Keratinocyte (primary cell): ENCODE measurements at regions not wholly inside any gene's neighbourhood (a gene's known extent, or its start where the extent isn't known, plus 50 kb on each side); places are given as distances from the start of the nearest gene placed in this dataset.

Experiments
- DNase-seq: peaks from one replicate; pipeline ENCODE4 v3.0.0-alpha.2; 2011; ENCODE audit warnings: low read depth, missing footprints, low spot score
- FAIRE-seq: peaks from 2 replicates; lab custom pipeline; 2011; peaks lifted over from hg19 to GRCh38; lab: Jason Lieb, UNC
- H2AFZ ChIP-seq: 2 replicates; pipeline ENCODE4 v1.6.0; 2012; ENCODE audit warnings: low read length, control low read depth, inconsistent platforms; ENCODE audit not compliant: control insufficient read depth
- H3K27ac ChIP-seq: 2 replicates; pipeline ENCODE4 v1.5.1; 2011; ENCODE audit warnings: low read length; ENCODE audit not compliant: control insufficient read depth, insufficient read depth
- H3K27me3 ChIP-seq: 3 replicates; pipeline ENCODE4 v1.6.0; 2011; ENCODE audit warnings: low read length; ENCODE audit not compliant: control insufficient read depth, insufficient read depth; ENCODE audit errors: extremely low read depth
- H3K36me3 ChIP-seq, 2 experiments: 2 replicates in 1 of 2; 3 replicates in 1 of 2; pipeline ENCODE4 v1.5.1; 2011; ENCODE audit warnings: low read length in 2 of 2, mild to moderate bottlenecking in 1 of 2; ENCODE audit not compliant: control insufficient read depth in 2 of 2, insufficient read depth in 2 of 2; ENCODE audit errors: extremely low read depth in 1 of 2
- H3K4me1 ChIP-seq: 3 replicates; pipeline ENCODE4 v1.5.1; 2011; ENCODE audit warnings: low read length; ENCODE audit not compliant: control insufficient read depth, insufficient read depth; ENCODE audit errors: extremely low read depth
- H3K4me2 ChIP-seq: 3 replicates; pipeline ENCODE4 v1.6.0; 2011; ENCODE audit warnings: low read depth, low read length; ENCODE audit not compliant: control insufficient read depth, insufficient read depth; ENCODE audit errors: extremely low read depth
- H3K4me3 ChIP-seq, 3 experiments: fragments of 200-600 bp in 1 of 3; sonication (generic) in 1 of 3; 2 replicates in 2 of 3; 3 replicates in 1 of 3; pipeline ENCODE4 v1.5.1; 2011 to 2016; ENCODE audit warnings: low read length in 3 of 3, mild to moderate bottlenecking in 3 of 3, control low read depth in 2 of 3, inconsistent platforms in 1 of 3, low read depth in 1 of 3, mixed read lengths in 1 of 3, mixed run types in 1 of 3, moderate library complexity in 1 of 3; ENCODE audit not compliant: control insufficient read depth in 2 of 3, insufficient read depth in 2 of 3; ENCODE audit errors: extremely low read depth in 1 of 3
- H3K79me2 ChIP-seq: 2 replicates; pipeline ENCODE4 v1.6.0; 2012; ENCODE audit warnings: low read length; ENCODE audit not compliant: control insufficient read depth, insufficient read depth
- H3K9ac ChIP-seq: 3 replicates; pipeline ENCODE4 v1.6.0; 2011; ENCODE audit warnings: low read length; ENCODE audit not compliant: control insufficient read depth, insufficient read depth; ENCODE audit errors: extremely low read depth
- H3K9me1 ChIP-seq: 3 replicates; pipeline ENCODE4 v1.6.0; 2011; ENCODE audit warnings: low read length; ENCODE audit not compliant: control insufficient read depth, insufficient read depth; ENCODE audit errors: extremely low read depth
- H3K9me3 ChIP-seq: 2 replicates; pipeline ENCODE4 v1.5.1; 2012; ENCODE audit warnings: low read depth, low read length; ENCODE audit not compliant: control insufficient read depth
- H4K20me1 ChIP-seq: 3 replicates; pipeline ENCODE4 v1.6.0; 2011; ENCODE audit warnings: low read length; ENCODE audit not compliant: control insufficient read depth, insufficient read depth; ENCODE audit errors: extremely low read depth
- EZH2 ChIP-seq: IDR thresholded peaks from one replicate; pipeline ENCODE4 v1.6.1; 2012; ENCODE audit warnings: inconsistent platforms, mild to moderate bottlenecking, low read length, moderate library complexity
- dilution Hi-C: fragments of 300-500 bp; cut with MboI; formaldehyde crosslinking; loops from one replicate; pipeline ENCODE4 v1.7.0; 2020; ENCODE audit warnings: low sequenced_read_pairs; ENCODE audit not compliant: extremely low pct_ligation_motif_present
- TF ChIP-seq, protein P1 (sequence below), 3 experiments: IDR thresholded peaks in 1 of 3; conservative IDR thresholded peaks in 1 of 3; optimal IDR thresholded peaks in 1 of 3; 2 replicates in 2 of 3; 3 replicates in 1 of 3; pipeline versions ENCODE3 to v1.5.1; 2011; ENCODE audit warnings: low read length in 3 of 3, mild to moderate bottlenecking in 3 of 3, moderate library complexity in 2 of 3, control low read depth in 1 of 3, inconsistent platforms in 1 of 3; ENCODE audit not compliant: insufficient read depth in 2 of 3; ENCODE audit errors: extremely low read depth in 1 of 3

GRCh38 chrX:127300511-127300910 is 481.0 kb downstream of the PRR32 start:
- no peaks in the 10 kb centered on the region for H3K4me1 ChIP-seq
- no peaks in the 10 kb centered on the region for H3K9me3 ChIP-seq
- H3K79me2 ChIP-seq: no peaks in the 10 kb centered on the region
- H3K27me3 ChIP-seq: no peaks in the 10 kb centered on the region
- no peak overlapping the region for H2AFZ ChIP-seq
- H3K27ac ChIP-seq: no peak overlapping the region
- dilution Hi-C loops: no loop called here
- TF ChIP-seq EZH2: no peak
- TF ChIP-seq, protein P1, sequence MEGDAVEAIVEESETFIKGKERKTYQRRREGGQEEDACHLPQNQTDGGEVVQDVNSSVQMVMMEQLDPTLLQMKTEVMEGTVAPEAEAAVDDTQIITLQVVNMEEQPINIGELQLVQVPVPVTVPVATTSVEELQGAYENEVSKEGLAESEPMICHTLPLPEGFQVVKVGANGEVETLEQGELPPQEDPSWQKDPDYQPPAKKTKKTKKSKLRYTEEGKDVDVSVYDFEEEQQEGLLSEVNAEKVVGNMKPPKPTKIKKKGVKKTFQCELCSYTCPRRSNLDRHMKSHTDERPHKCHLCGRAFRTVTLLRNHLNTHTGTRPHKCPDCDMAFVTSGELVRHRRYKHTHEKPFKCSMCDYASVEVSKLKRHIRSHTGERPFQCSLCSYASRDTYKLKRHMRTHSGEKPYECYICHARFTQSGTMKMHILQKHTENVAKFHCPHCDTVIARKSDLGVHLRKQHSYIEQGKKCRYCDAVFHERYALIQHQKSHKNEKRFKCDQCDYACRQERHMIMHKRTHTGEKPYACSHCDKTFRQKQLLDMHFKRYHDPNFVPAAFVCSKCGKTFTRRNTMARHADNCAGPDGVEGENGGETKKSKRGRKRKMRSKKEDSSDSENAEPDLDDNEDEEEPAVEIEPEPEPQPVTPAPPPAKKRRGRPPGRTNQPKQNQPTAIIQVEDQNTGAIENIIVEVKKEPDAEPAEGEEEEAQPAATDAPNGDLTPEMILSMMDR (optimal IDR thresholded peaks at IDR 0.05 in 1 of 3, IDR thresholded peaks at IDR 0.05 in 1 of 3, conservative IDR thresholded peaks at IDR 0.05 in 1 of 3; ENCODE audit: extremely low read depth in 1 of 3, insufficient read depth in 2 of 3, low read length in 3 of 3): no peak
- H3K9me1 ChIP-seq: no peaks in the 10 kb centered on the region
- DNase-seq (no peak), FAIRE-seq (no peak)
- H3K36me3 ChIP-seq: no peaks in the 10 kb centered on the region
- H4K20me1 ChIP-seq: no peaks in the 10 kb centered on the region
- H3K4me3 ChIP-seq: no peak overlapping the region
- no peak overlapping the region for H3K9ac ChIP-seq
- no peak overlapping the region for H3K4me2 ChIP-seq

GRCh38 chrX:127302841-127303240 is 483.3 kb downstream of the PRR32 start:
- H3K27me3 ChIP-seq: no peaks in the 10 kb centered on the region
- H3K79me2 ChIP-seq: no peaks in the 10 kb centered on the region
- FAIRE-seq (no peak), DNase-seq (no peak)
- TF ChIP-seq, protein P1 (optimal IDR thresholded peaks at IDR 0.05 in 1 of 3, IDR thresholded peaks at IDR 0.05 in 1 of 3, conservative IDR thresholded peaks at IDR 0.05 in 1 of 3; ENCODE audit: extremely low read depth in 1 of 3, insufficient read depth in 2 of 3, low read length in 3 of 3): no peak
- TF ChIP-seq EZH2: no peak
- no peaks in the 10 kb centered on the region for H4K20me1 ChIP-seq
- no peak overlapping the region for H2AFZ ChIP-seq
- no peaks in the 10 kb centered on the region for H3K36me3 ChIP-seq
- H3K27ac ChIP-seq: no peak overlapping the region
- dilution Hi-C loops: no loop called here
- H3K4me1 ChIP-seq: no peaks in the 10 kb centered on the region
- H3K9me3 ChIP-seq: peaks cover 2% of the 10 kb centered on the region
- H3K9ac ChIP-seq: no peak overlapping the region
- no peaks in the 10 kb centered on the region for H3K9me1 ChIP-seq
- no peak overlapping the region for H3K4me3 ChIP-seq
- no peak overlapping the region for H3K4me2 ChIP-seq
